PFSK-1 (cell line): ENCODE measurements at regions not wholly inside any gene's neighbourhood (a gene's known extent, or its start where the extent isn't known, plus 50 kb on each side); places are given as distances from the start of the nearest gene placed in this dataset.

Experiments
- FOXP2 ChIP-seq: optimal IDR thresholded peaks from 2 replicates; pipeline ENCODE3; 2011; ENCODE audit warnings: borderline replicate concordance, control low read depth, inconsistent platforms; ENCODE audit not compliant: insufficient read depth; ENCODE audit errors: extremely low read length, extremely low read depth
- POLR2AphosphoS5 ChIP-seq: IDR thresholded peaks from 2 replicates; pipeline ENCODE4 v1.6.1; 2012; ENCODE audit warnings: low read depth, mild to moderate bottlenecking, control low read depth, low read length, moderate library complexity
- SIN3A ChIP-seq: IDR thresholded peaks from 2 replicates; pipeline ENCODE4 v1.6.1; 2012; ENCODE audit warnings: mild to moderate bottlenecking, low read length, moderate library complexity, borderline replicate concordance; ENCODE audit not compliant: insufficient read depth
- TAF1 ChIP-seq: IDR thresholded peaks from 2 replicates; pipeline ENCODE4 v1.6.1; 2012; ENCODE audit warnings: low read length, control low read depth, borderline replicate concordance; ENCODE audit not compliant: insufficient read depth
- TF ChIP-seq, protein P1 (sequence below), 2 experiments: IDR thresholded peaks; 2 replicates each; pipeline versions ENCODE4 v1.6.1 to v1.8.0; 2011 to 2012; ENCODE audit warnings: low read depth in 2 of 2, low read length in 2 of 2, control low read depth in 1 of 2, inconsistent platforms in 1 of 2, mild to moderate bottlenecking in 1 of 2, moderate library complexity in 1 of 2; ENCODE audit not compliant: insufficient read depth in 1 of 2

DNA sequence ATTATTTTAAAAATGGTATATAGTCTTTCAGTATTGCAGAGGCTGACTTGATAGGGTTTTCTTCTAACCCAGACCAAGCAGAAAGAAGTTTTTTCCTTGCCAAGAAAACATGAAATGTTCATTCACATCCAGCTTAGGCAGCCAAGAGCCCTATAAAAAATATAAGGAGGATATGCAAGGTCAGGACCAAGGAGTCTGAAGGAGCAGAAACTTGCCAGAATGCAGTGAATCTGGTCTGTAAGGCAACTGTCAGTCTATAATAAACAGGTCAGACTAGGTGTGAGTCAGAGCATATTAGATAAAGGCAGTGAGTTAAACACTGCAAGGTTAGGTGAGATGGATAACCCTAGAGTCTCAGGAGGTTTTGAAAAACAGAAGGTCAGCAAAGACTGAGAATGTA, 645.5 kb downstream of the C12orf50 start:
- no peak for TF ChIP-seq POLR2AphosphoS5
- TF ChIP-seq TAF1: no peak
- TF ChIP-seq, protein P1, sequence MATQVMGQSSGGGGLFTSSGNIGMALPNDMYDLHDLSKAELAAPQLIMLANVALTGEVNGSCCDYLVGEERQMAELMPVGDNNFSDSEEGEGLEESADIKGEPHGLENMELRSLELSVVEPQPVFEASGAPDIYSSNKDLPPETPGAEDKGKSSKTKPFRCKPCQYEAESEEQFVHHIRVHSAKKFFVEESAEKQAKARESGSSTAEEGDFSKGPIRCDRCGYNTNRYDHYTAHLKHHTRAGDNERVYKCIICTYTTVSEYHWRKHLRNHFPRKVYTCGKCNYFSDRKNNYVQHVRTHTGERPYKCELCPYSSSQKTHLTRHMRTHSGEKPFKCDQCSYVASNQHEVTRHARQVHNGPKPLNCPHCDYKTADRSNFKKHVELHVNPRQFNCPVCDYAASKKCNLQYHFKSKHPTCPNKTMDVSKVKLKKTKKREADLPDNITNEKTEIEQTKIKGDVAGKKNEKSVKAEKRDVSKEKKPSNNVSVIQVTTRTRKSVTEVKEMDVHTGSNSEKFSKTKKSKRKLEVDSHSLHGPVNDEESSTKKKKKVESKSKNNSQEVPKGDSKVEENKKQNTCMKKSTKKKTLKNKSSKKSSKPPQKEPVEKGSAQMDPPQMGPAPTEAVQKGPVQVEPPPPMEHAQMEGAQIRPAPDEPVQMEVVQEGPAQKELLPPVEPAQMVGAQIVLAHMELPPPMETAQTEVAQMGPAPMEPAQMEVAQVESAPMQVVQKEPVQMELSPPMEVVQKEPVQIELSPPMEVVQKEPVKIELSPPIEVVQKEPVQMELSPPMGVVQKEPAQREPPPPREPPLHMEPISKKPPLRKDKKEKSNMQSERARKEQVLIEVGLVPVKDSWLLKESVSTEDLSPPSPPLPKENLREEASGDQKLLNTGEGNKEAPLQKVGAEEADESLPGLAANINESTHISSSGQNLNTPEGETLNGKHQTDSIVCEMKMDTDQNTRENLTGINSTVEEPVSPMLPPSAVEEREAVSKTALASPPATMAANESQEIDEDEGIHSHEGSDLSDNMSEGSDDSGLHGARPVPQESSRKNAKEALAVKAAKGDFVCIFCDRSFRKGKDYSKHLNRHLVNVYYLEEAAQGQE (IDR thresholded peaks at IDR 0.05; ENCODE audit: insufficient read depth in 1 of 2, low read depth in 2 of 2, low read length in 2 of 2): no peak
- no peak for TF ChIP-seq SIN3A
- no peak for TF ChIP-seq FOXP2
